ENCODE measurements at regions not wholly inside any gene's neighbourhood (a gene's known extent, or its start where the extent isn't known, plus 50 kb on each side); places are given as distances from the start of the nearest gene placed in this dataset.

DNA sequence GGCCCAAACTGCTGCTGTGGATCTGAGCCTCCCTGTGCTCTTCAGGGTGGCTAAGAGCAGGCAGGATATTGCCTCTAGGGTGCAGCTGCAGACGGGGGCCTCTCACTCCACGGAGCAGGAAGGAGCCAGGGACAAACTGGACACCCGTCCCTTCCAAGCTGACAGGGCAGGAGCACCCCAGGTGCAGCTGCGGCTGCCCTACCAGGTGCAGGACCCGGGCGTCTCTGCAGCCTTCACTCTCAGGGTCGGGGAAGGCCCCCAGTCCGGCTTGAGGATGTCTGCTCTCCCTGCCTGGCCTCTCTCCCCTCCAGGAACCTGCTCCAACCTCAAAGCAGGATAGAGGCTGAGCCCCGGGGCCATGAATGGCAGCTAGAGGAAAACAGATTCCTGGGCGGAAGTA lies 1554.9 kb upstream of the CADM2 start:
- in situ Hi-C loops (cut with MboI; ENCODE audit: low sequenced_read_pairs, unreplicated experiment): no loop called here
- TF ChIP-seq, protein P1, sequence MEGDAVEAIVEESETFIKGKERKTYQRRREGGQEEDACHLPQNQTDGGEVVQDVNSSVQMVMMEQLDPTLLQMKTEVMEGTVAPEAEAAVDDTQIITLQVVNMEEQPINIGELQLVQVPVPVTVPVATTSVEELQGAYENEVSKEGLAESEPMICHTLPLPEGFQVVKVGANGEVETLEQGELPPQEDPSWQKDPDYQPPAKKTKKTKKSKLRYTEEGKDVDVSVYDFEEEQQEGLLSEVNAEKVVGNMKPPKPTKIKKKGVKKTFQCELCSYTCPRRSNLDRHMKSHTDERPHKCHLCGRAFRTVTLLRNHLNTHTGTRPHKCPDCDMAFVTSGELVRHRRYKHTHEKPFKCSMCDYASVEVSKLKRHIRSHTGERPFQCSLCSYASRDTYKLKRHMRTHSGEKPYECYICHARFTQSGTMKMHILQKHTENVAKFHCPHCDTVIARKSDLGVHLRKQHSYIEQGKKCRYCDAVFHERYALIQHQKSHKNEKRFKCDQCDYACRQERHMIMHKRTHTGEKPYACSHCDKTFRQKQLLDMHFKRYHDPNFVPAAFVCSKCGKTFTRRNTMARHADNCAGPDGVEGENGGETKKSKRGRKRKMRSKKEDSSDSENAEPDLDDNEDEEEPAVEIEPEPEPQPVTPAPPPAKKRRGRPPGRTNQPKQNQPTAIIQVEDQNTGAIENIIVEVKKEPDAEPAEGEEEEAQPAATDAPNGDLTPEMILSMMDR (IDR thresholded peaks at IDR 0.05; ENCODE audit: borderline replicate concordance, control extremely low read depth, extremely low read depth, insufficient read depth, missing control alignments): no peak
- DNase-seq (ENCODE audit: low spot score): no peak

DNA sequence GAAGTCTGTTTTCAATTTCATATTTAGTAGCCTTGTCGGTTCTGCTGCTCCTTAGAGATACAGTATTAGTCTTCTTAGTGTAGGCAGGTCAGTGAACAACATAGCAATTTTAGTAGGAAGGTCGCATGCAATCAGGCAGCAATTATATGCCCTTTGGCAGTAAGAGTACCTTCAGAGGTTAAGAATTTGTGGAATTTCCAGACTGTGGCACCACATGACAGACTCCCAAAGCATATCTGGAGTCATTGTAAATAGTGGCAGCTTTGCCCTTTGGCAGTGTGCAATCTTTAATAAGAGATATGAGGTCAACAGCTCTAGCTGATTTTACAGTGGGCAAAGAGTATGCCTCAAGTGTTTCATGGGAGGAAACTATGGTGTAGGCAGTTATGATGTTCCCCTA lies 1532.5 kb upstream of the CADM2 start:
- in situ Hi-C loops (cut with MboI; ENCODE audit: low sequenced_read_pairs, unreplicated experiment): no loop called here
- TF ChIP-seq, protein P1 (IDR thresholded peaks at IDR 0.05; ENCODE audit: borderline replicate concordance, control extremely low read depth, extremely low read depth, insufficient read depth, missing control alignments): no peak

DNA sequence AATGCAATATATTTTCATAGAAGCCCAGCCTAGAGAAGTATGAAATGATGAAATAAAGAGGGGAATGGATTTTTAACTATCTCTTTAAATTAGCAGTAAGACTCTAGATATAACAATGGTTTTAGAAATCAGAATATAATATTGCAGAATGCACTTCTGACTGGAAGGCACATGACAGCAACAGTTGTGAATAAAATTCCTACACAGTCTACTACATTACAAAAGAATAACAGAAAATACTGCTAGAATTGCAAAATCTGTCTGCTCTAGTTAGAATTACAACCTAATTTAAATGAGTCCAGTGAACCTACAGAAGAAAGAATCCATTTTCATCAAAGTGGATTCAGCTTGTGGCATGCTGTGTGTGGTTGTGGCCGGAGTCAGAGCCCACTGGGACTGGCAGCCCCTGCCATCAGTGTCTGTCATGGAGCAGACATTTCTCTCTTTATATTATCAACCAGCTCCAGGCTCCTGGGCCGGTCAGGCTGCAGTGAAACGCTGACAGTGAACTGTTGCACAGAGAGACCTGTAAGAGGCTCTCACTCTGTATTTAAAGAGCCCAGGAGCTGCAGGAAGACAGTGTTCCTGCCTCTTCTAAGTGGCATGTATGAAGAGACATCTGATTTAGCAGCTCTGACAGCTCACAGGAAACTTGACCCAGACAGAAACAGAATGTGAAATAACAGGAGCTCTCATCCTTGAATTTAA lies 1523.8 kb upstream of the CADM2 start:
- in situ Hi-C loops (cut with MboI; ENCODE audit: low sequenced_read_pairs, unreplicated experiment): no loop called here

More for the DNA sequence above, 1532.5 kb upstream of the CADM2 start:
- DNase-seq (ENCODE audit: low spot score): no peak

DNA sequence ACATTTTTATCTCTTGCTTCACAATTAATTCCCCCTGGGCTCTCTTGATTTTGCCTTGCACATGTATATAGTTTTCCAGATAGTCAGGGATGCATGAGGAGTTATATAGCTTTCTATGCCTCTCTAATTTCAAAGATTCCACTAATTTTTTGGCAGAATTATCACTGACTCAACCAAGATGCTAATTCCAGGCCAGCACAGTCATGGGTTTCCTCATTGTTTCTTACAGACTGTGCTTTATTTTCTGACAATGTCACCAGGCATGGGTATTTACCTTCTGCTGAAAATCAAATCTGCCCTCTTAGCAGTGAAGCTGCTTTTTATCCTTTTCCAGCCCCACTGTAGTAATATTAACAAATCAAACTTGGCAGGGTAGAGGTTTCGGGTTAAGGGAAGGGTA lies 1520.6 kb upstream of the CADM2 start:
- no peak for DNase-seq (ENCODE audit: low spot score)
- TF ChIP-seq, protein P1 (IDR thresholded peaks at IDR 0.05; ENCODE audit: borderline replicate concordance, control extremely low read depth, extremely low read depth, insufficient read depth, missing control alignments): no peak
- in situ Hi-C loops (cut with MboI; ENCODE audit: low sequenced_read_pairs, unreplicated experiment): no loop called here

More for the DNA sequence above, 1523.8 kb upstream of the CADM2 start:
- TF ChIP-seq, protein P1 (IDR thresholded peaks at IDR 0.05; ENCODE audit: borderline replicate concordance, control extremely low read depth, extremely low read depth, insufficient read depth, missing control alignments): no peak
- DNase-seq (ENCODE audit: low spot score): no peak

DNA sequence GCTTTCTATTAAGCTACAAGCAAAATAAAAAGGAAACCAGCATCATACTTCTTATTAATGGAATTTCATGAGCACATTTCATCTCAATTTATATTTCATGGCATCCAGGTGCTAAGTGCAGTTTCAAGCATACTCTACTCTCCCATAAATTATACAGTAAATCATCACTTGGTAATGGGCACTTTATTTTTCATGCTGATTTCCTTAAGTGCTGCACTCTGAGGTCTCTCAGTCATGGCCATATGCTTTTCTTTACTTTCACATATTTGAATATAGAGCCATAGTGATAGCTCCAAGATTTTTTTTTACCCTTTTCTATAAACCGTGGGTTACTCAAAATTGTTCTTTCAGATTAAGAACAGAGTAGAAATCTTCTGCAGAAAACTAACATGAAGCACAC lies 1505.7 kb upstream of the CADM2 start:
- in situ Hi-C loops (cut with MboI; ENCODE audit: low sequenced_read_pairs, unreplicated experiment): no loop called here
- TF ChIP-seq, protein P1 (IDR thresholded peaks at IDR 0.05; ENCODE audit: borderline replicate concordance, control extremely low read depth, extremely low read depth, insufficient read depth, missing control alignments): no peak
- DNase-seq (ENCODE audit: low spot score): no peak

DNA sequence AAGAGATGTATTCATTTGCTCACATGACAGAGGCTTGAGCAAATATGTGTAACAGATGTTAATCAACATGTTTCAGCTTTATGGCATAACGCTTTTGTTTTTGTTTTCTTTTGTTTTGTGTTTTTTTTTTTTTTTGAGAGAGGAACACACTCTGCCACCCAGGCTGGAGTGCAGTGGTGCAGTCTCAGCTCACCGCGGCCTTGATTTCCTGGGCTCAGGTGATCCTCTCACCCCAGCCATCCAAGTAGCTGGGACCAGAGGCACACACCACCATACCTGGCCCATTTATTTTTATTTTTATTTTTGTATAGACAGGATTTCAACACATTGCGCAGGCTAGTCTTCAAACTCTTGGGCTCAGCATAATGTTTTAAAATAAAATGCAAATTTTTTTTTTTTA lies 1504.4 kb upstream of the CADM2 start:
- DNase-seq (ENCODE audit: low spot score): no peak
- in situ Hi-C loops (cut with MboI; ENCODE audit: low sequenced_read_pairs, unreplicated experiment): no loop called here
- TF ChIP-seq, protein P1 (IDR thresholded peaks at IDR 0.05; ENCODE audit: borderline replicate concordance, control extremely low read depth, extremely low read depth, insufficient read depth, missing control alignments): no peak
